K562 (cell line): ENCODE measurements at regions not wholly inside any gene's neighbourhood (a gene's known extent, or its start where the extent isn't known, plus 50 kb on each side); places are given as distances from the start of the nearest gene placed in this dataset.

Experiments used
- ATAC-seq: fragments of 200-7000 bp; cut with Tn5 transposase; 3 replicates; pipeline ENCODE4 v1.9.1; 2020; ENCODE audit warnings: moderate library complexity
- BruUV-seq: library from RNA; stranded (reverse); fragments of 400-500 nt; replicated peaks from 2 replicates; lab custom pipeline; 2021; lab: Mats Ljungman, UMichigan
- CTCF ChIA-PET: fragments of 300-600 bp; formaldehyde crosslinking; extraction: SDS; loops from one replicate; lab custom pipeline; 2021; ENCODE audit warnings: low intra/inter-chr PET ratio; lab: Yijun Ruan, JAX
- POLR2A ChIA-PET: fragments of 300-600, 350-650 bp; sonication (Branson Sonifier 250); formaldehyde crosslinking; extraction: SDS; loops from one replicate; lab custom pipeline; 2021; ENCODE audit warnings: antibody characterized with exemption, inconsistent platforms; lab: Yijun Ruan, JAX
- DNase-seq, 4 experiments: peaks; one replicate each; pipeline versions ENCODE4 v3.0.0 to v3.0.0-alpha.2; 2011 to 2018; ENCODE audit warnings: low spot score in 3 of 4, mixed read lengths in 3 of 4; ENCODE audit errors: extremely low read depth in 1 of 4
- FAIRE-seq: peaks from 2 replicates; lab custom pipeline; 2011; peaks lifted over from hg19 to GRCh38; lab: Jason Lieb, UNC
- H2AFZ ChIP-seq: 2 replicates; pipeline ENCODE4 v1.6.0; 2011; ENCODE audit warnings: low read depth, low read length, control low read depth, inconsistent platforms
- H3K27ac ChIP-seq: fragments of 200-600 bp; 3 replicates; pipeline ENCODE4 v1.8.0; 2011; ENCODE audit warnings: low read depth, mild to moderate bottlenecking, control low read depth, inconsistent platforms, low read length, moderate library complexity, mixed read lengths; ENCODE audit errors: extremely low read depth
- H3K27me3 ChIP-seq, 2 experiments: fragments of 300-600 bp in 1 of 2; 2 replicates in 1 of 2; 3 replicates in 1 of 2; pipeline versions ENCODE4 v1.6.0 to v1.8.0; 2011; ENCODE audit warnings: inconsistent platforms in 2 of 2, low read length in 2 of 2, mild to moderate bottlenecking in 1 of 2, mixed read lengths in 1 of 2, moderate library complexity in 1 of 2; ENCODE audit not compliant: control insufficient read depth in 2 of 2, insufficient read depth in 2 of 2
- H3K36me3 ChIP-seq: fragments of 300-600 bp; 3 replicates; pipeline ENCODE4 v1.8.0; 2011; ENCODE audit warnings: mild to moderate bottlenecking, low read length, inconsistent platforms; ENCODE audit not compliant: control insufficient read depth, insufficient read depth
- H3K4me1 ChIP-seq, 2 experiments: fragments of 200-600 bp in 1 of 2; replicated peaks in 1 of 2; 2 replicates in 1 of 2; 3 replicates in 1 of 2; pipeline versions ENCODE4 v1.5.1 to v1.8.0; 2011; ENCODE audit warnings: inconsistent platforms in 2 of 2, low read length in 2 of 2, mild to moderate bottlenecking in 1 of 2, mixed read lengths in 1 of 2, moderate library complexity in 1 of 2; ENCODE audit not compliant: control insufficient read depth in 2 of 2, insufficient read depth in 2 of 2
- H3K4me2 ChIP-seq: 2 replicates; pipeline ENCODE4 v1.6.1; 2011; ENCODE audit warnings: low read length, control low read depth, inconsistent platforms, mixed read lengths; ENCODE audit not compliant: insufficient read depth
- H3K4me3 ChIP-seq: fragments of 200-600 bp; sonication (generic), shearing (Covaris generic); 2 replicates; pipeline ENCODE4 v1.5.1; 2016; ENCODE audit warnings: control low read depth, inconsistent platforms
- H3K79me2 ChIP-seq: fragments of 200-600 bp; 3 replicates; pipeline ENCODE4 v1.8.0; 2011; ENCODE audit warnings: low read length, inconsistent platforms; ENCODE audit not compliant: control insufficient read depth, insufficient read depth
- H3K9ac ChIP-seq, 2 experiments: 2 replicates each; pipeline versions ENCODE4 v1.6.0 to v1.6.1; 2011; ENCODE audit warnings: low read depth in 2 of 2, low read length in 2 of 2, control low read depth in 1 of 2, inconsistent platforms in 1 of 2, mild to moderate bottlenecking in 1 of 2, mixed read lengths in 1 of 2; ENCODE audit not compliant: insufficient read depth in 1 of 2
- H3K9me1 ChIP-seq: one replicate; pipeline ENCODE4 v1.6.0; 2011; ENCODE audit warnings: inconsistent platforms, mild to moderate bottlenecking, low read length, moderate library complexity; ENCODE audit not compliant: control insufficient read depth, insufficient read depth
- H3K9me3 ChIP-seq: replicated peaks from 2 replicates; pipeline ENCODE4 v1.5.1; 2011; ENCODE audit warnings: low read depth, low read length, inconsistent platforms; ENCODE audit not compliant: control insufficient read depth, insufficient read depth
- H4K20me1 ChIP-seq: replicated peaks from 2 replicates; pipeline ENCODE4 v1.6.1; 2011; ENCODE audit warnings: low read length, inconsistent platforms, mixed read lengths; ENCODE audit not compliant: control insufficient read depth, insufficient read depth
- ADNP ChIP-seq: fragments of 200-800 bp; sonication (Bioruptor generic); IDR thresholded peaks from 2 replicates; pipeline ENCODE4 v1.6.1; 2016; ENCODE audit warnings: missing genetic modification characterization, missing compliant biosample characterization
- CBFA2T3 ChIP-seq: fragments of 450-650 bp; IDR thresholded peaks from 2 replicates; pipeline ENCODE4 v1.6.1; 2017
- CCAR2 ChIP-seq: fragments of 200-400 bp; formaldehyde crosslinking; IDR thresholded peaks from 2 replicates; pipeline ENCODE4 v1.6.1; 2017; ENCODE audit warnings: mild to moderate bottlenecking, low read depth, low read length
- CEBPG ChIP-seq, 3 experiments: fragments of 200-800 bp in 1 of 3; sonication (Bioruptor generic) in 1 of 3; sonication (generic) in 1 of 3; formaldehyde crosslinking in 1 of 3; IDR thresholded peaks in 2 of 3; conservative IDR thresholded peaks in 1 of 3; 2 replicates each; pipeline versions ENCODE4 v1.6.1 to v1.8.0; 2016 to 2022; ENCODE audit warnings: missing compliant biosample characterization in 2 of 3, missing genetic modification characterization in 2 of 3, mild to moderate bottlenecking in 1 of 3, missing genetic modification reagents in 1 of 3
- FOXJ2 ChIP-seq: fragments of 200-800 bp; sonication (Bioruptor generic); IDR thresholded peaks from 2 replicates; pipeline ENCODE4 v1.6.1; 2016; ENCODE audit warnings: missing genetic modification characterization, missing compliant biosample characterization
- KDM4B ChIP-seq, 2 experiments: fragments of 450-650 bp in 1 of 2; sonication (generic) in 1 of 2; IDR thresholded peaks; 2 replicates each; pipeline ENCODE4 v1.6.1; 2016 to 2017; ENCODE audit warnings: borderline replicate concordance in 2 of 2, antibody characterized with exemption in 1 of 2, low read depth in 1 of 2, mild to moderate bottlenecking in 1 of 2
- NFIX ChIP-seq: fragments of 250-450 bp; sonication (Bioruptor Pico); IDR thresholded peaks from 2 replicates; pipeline ENCODE4 v1.4.0; 2020; ENCODE audit warnings: low read depth, mild to moderate bottlenecking, moderate library complexity
- NFYB ChIP-seq: IDR thresholded peaks from 2 replicates; pipeline ENCODE4 v1.6.1; 2011; ENCODE audit warnings: mild to moderate bottlenecking, moderate library complexity; ENCODE audit not compliant: insufficient read length; ENCODE audit errors: extremely low read depth
- PHB2 ChIP-seq: fragments of 450-650 bp; IDR thresholded peaks from 2 replicates; pipeline ENCODE4 v1.6.1; 2017; ENCODE audit warnings: low read depth
- RBM15 ChIP-seq: fragments of 200-400 bp; formaldehyde crosslinking; IDR thresholded peaks from 2 replicates; pipeline ENCODE4 v1.6.1; 2018; ENCODE audit warnings: mild to moderate bottlenecking, low read length, moderate library complexity; ENCODE audit not compliant: insufficient read depth
- SMARCA4 ChIP-seq: fragments of 450-650 bp; IDR thresholded peaks from 2 replicates; pipeline ENCODE4 v1.6.1; 2016
- SRSF1 ChIP-seq: fragments of 200-400 bp; formaldehyde crosslinking; IDR thresholded peaks from 2 replicates; pipeline ENCODE4 v1.6.1; 2017; ENCODE audit warnings: mild to moderate bottlenecking, low read depth, low read length, moderate library complexity
- STAT5A ChIP-seq: IDR thresholded peaks from 2 replicates; pipeline ENCODE4 v1.6.1; 2012; ENCODE audit warnings: low read length, inconsistent platforms, borderline replicate concordance
- XRCC4 ChIP-seq: IDR thresholded peaks from one replicate; pipeline ENCODE4 v1.6.1; 2011; ENCODE audit not compliant: insufficient read depth, insufficient read length; ENCODE audit errors: extremely low read depth
- ZNF696 ChIP-seq: fragments of 250-450 bp; sonication (Bioruptor Pico); conservative IDR thresholded peaks from 2 replicates; pipeline ENCODE4 v1.4.0; 2020; ENCODE audit warnings: mild to moderate bottlenecking, moderate library complexity
- ZNF77 ChIP-seq: fragments of 250-450 bp; sonication (Bioruptor Pico); IDR thresholded peaks from 2 replicates; pipeline ENCODE4 v1.5.0; 2020
- WGBS: fragments of 100-300 bp; shearing (Covaris generic); methylation state at CpG from one replicate; pipeline ENCODE4 v1.1.6; 2016; ENCODE audit warnings: low coverage, mixed read lengths; ENCODE audit not compliant: insufficient coverage; ENCODE audit errors: missing lambda C conversion rate; 5-methylcytosine and 5-hydroxymethylcytosine counted together
- in situ Hi-C: fragments of 300-500 bp; cut with MboI; formaldehyde crosslinking; loops from 4 replicates; pipeline ENCODE4 v1.15.0; 2018; ENCODE audit warnings: inconsistent platforms, mixed read lengths
- intact Hi-C: fragments of 100-400 bp; cut with micrococcal nuclease; formaldehyde crosslinking; loops from 2 replicates; pipeline ENCODE4 v1.14.2; 2022

GRCh38 chr5:60387051-60387440 lies 312.9 kb downstream of the DEPDC1B start (continued):
- TF ChIP-seq NFYB (no peak), NFIX (CRISPR knock-in tag) (no peak), FOXJ2 (no peak), ADNP (tag) (no peak)

DNA sequence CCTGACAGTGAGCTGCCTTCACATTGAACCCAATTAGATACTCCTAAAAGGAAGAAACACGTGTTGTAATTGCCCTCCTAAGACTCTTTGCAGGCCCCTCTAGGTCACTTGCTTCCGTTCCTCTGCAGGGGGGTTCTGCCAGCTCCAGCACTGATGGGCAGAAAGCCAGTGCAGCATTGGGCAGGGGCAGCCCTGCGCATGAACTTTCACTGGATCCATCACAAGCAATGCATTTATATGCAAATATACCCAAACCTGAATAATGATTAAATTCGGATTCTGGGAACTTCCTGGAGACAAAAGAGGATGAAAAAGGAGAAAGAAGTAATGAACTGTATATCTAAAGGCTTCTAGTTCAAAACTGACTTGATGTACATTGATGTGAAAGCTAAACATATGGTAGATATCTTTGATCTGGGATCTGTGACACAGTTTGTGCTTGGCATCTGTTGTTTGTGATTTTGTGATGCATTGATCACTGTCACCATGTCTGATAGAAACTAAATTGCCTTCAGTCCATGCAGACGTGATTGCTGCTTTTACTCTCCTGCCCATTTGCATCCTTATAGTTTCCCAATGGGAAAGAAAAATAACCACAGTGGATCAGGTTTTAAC lies 313.4 kb downstream of the DEPDC1B start:
- H3K27ac ChIP-seq: no peak overlapping the region
- CTCF ChIA-PET: no interaction called here
- no peaks in the 10 kb centered on the region for H3K27me3 ChIP-seq
- H3K9ac ChIP-seq: no peak overlapping the region
- no peak overlapping the region for H3K4me3 ChIP-seq
- no peak for DNase-seq
- WGBS: 0% methylated on average over 5 of the region's 5 CpGs
- no TSS peak for BruUV-seq
- no peaks in the 10 kb centered on the region for H3K9me3 ChIP-seq
- no peak for TF ChIP-seq CBFA2T3
- no peak for TF ChIP-seq RBM15
- TF ChIP-seq KDM4B (IDR thresholded peaks at IDR 0.05; ENCODE audit: borderline replicate concordance in 2 of 2, low read depth in 1 of 2): no peak
- TF ChIP-seq PHB2: no peak
- no peak for TF ChIP-seq STAT5A
- no peak for TF ChIP-seq SMARCA4
- no peak for TF ChIP-seq CEBPG (CRISPR knock-in tag; IDR thresholded peaks at IDR 0.05)
- TF ChIP-seq CEBPG (tag; conservative IDR thresholded peaks at IDR 0.05 in 1 of 2, IDR thresholded peaks at IDR 0.05 in 1 of 2): no peak
- no peak for TF ChIP-seq SRSF1
- no peak for TF ChIP-seq XRCC4
- no peak for TF ChIP-seq ZNF77
- TF ChIP-seq ZNF696 (CRISPR knock-in tag): no peak
- no peak for TF ChIP-seq CCAR2
- TF ChIP-seq, all 486 proteins: peak for 0
- in situ Hi-C loops: no loop called here
- no peaks in the 10 kb centered on the region for H3K79me2 ChIP-seq
- H3K9me1 ChIP-seq: no peaks in the 10 kb centered on the region
- ATAC-seq (no peak), FAIRE-seq (no peak)
- H3K36me3 ChIP-seq: no peaks in the 10 kb centered on the region
- no peaks in the 10 kb centered on the region for H3K4me1 ChIP-seq
- intact Hi-C loops: no loop called here
- POLR2A ChIA-PET: no interaction called here
- H4K20me1 ChIP-seq: no peaks in the 10 kb centered on the region; the same call in 1 of the 2 replicates
- H3K4me2 ChIP-seq: no peak overlapping the region
- no peak overlapping the region for H2AFZ ChIP-seq
